Peyer's patch (tissue), 4 donors: ENCODE measurements at regions not wholly inside any gene's neighbourhood (a gene's known extent, or its start where the extent isn't known, plus 50 kb on each side); places are given as distances from the start of the nearest gene placed in this dataset.

Experiments
- DNase-seq, 3 donors: peaks; one replicate each; pipeline ENCODE4 v3.0.0-alpha.2; 2017 to 2019
- H3K27ac ChIP-seq, 4 donors: fragments of 200-600 bp; sonication (generic); one replicate each; pipeline ENCODE4 v1.5.1; 2016 to 2019
- H3K27me3 ChIP-seq, 2 donors: fragments of 200-600 bp; sonication (generic); one replicate each; pipeline ENCODE4 v1.5.1; 2019
- H3K36me3 ChIP-seq, 3 donors: fragments of 200-600 bp; sonication (generic); one replicate each; pipeline ENCODE4 v1.5.1; 2016 to 2019
- H3K4me1 ChIP-seq, 4 donors: fragments of 200-600 bp; sonication (generic); one replicate each; pipeline ENCODE4 v1.5.1; 2016 to 2019
- H3K4me3 ChIP-seq, 4 donors: fragments of 200-600 bp; sonication (generic); 1 replicate in 3 of 4; 2 replicates in 1 of 4; pipeline ENCODE4 v1.5.1; 2016 to 2019; ENCODE audit warnings: mild to moderate bottlenecking in 1 of 4
- H3K9me3 ChIP-seq, 4 donors: fragments of 200-600 bp; sonication (generic); one replicate each; pipeline ENCODE4 v1.5.1; 2016 to 2019; ENCODE audit warnings: mild to moderate bottlenecking in 1 of 4
- CTCF ChIP-seq, 6 experiments: fragments of 450-650 bp in 4 of 6; fragments of 200-600 bp in 2 of 6; sonication (generic) in 1 of 6; IDR thresholded peaks; one replicate each; pipeline ENCODE4 v1.5.1; 2017 to 2019; ENCODE audit warnings: antibody characterized with exemption in 6 of 6, mild to moderate bottlenecking in 3 of 6, moderate library complexity in 1 of 6
- POLR2A ChIP-seq, 2 donors: fragments of 450-650 bp; IDR thresholded peaks; one replicate each; pipeline ENCODE4 v1.5.1; 2017; ENCODE audit warnings: antibody characterized with exemption in 2 of 2, mild to moderate bottlenecking in 2 of 2, moderate library complexity in 2 of 2

- H3K4me3 ChIP-seq = no peak overlapping the region
- DNase-seq = no peak
- TF ChIP-seq CTCF (IDR thresholded peaks at IDR 0.05) (no peak), POLR2A (IDR thresholded peaks at IDR 0.05) (no peak)
- H3K27ac ChIP-seq = no peak overlapping the region
- no peaks in the 10 kb centered on the region for H3K4me1 ChIP-seq
- no peaks in the 10 kb centered on the region for H3K9me3 ChIP-seq
- no peaks in the 10 kb centered on the region for H3K36me3 ChIP-seq
- H3K27me3 ChIP-seq = no peaks in the 10 kb centered on the region
These were observed 112.8 kb downstream of the DSC3 start for GRCh38 chr18:30929718-30930117.

GRCh38 chr18:30929065-30929464, 113.5 kb downstream of the DSC3 start:
- H3K4me1 ChIP-seq = no peaks in the 10 kb centered on the region
- no peak for DNase-seq
- H3K36me3 ChIP-seq = no peaks in the 10 kb centered on the region
- H3K9me3 ChIP-seq = no peaks in the 10 kb centered on the region
- H3K4me3 ChIP-seq = no peak overlapping the region
- H3K27ac ChIP-seq = no peak overlapping the region
- no peaks in the 10 kb centered on the region for H3K27me3 ChIP-seq
- TF ChIP-seq POLR2A (IDR thresholded peaks at IDR 0.05) (no peak), CTCF (IDR thresholded peaks at IDR 0.05) (no peak)

- no peaks in the 10 kb centered on the region for H3K27me3 ChIP-seq
- TF ChIP-seq CTCF (IDR thresholded peaks at IDR 0.05) = no peak
- no peak for TF ChIP-seq POLR2A (IDR thresholded peaks at IDR 0.05)
- H3K36me3 ChIP-seq = no peaks in the 10 kb centered on the region
- no peak overlapping the region for H3K27ac ChIP-seq
- H3K4me1 ChIP-seq = no peaks in the 10 kb centered on the region
- no peaks in the 10 kb centered on the region for H3K9me3 ChIP-seq
- no peak for DNase-seq
- no peak overlapping the region for H3K4me3 ChIP-seq
These were observed 114.9 kb downstream of the DSC3 start for GRCh38 chr18:30927517-30928075.

- Histone ChIP-seq H3K4me1 (no peaks in the 10 kb centered on the region), H3K9me3 (no peaks in the 10 kb centered on the region), H3K4me3 (no peak overlapping the region), H3K27ac (no peak overlapping the region), H3K27me3 (no peaks in the 10 kb centered on the region), H3K36me3 (no peaks in the 10 kb centered on the region)
- TF ChIP-seq POLR2A (IDR thresholded peaks at IDR 0.05) = no peak
- no peak for TF ChIP-seq CTCF (IDR thresholded peaks at IDR 0.05)
- DNase-seq = no peak
These were observed 115.5 kb downstream of the DSC3 start for GRCh38 chr18:30927042-30927441.

- Histone ChIP-seq H3K27ac (no peak overlapping the region), H3K9me3 (no peaks in the 10 kb centered on the region), H3K4me1 (no peaks in the 10 kb centered on the region), H3K36me3 (no peaks in the 10 kb centered on the region), H3K27me3 (no peaks in the 10 kb centered on the region), H3K4me3 (no peak overlapping the region)
- DNase-seq = no peak
- TF ChIP-seq POLR2A (IDR thresholded peaks at IDR 0.05) (no peak), CTCF (IDR thresholded peaks at IDR 0.05) (no peak)
These were observed 116.7 kb downstream of the DSC3 start for GRCh38 chr18:30925795-30926194.

GRCh38 chr18:30920757-30921156, 121.8 kb downstream of the DSC3 start:
- H3K36me3 ChIP-seq = no peaks in the 10 kb centered on the region
- H3K27ac ChIP-seq = no peak overlapping the region
- H3K4me3 ChIP-seq = no peak overlapping the region
- no peaks in the 10 kb centered on the region for H3K9me3 ChIP-seq
- H3K4me1 ChIP-seq = no peaks in the 10 kb centered on the region
- no peak for DNase-seq
- TF ChIP-seq CTCF (IDR thresholded peaks at IDR 0.05) (no peak), POLR2A (IDR thresholded peaks at IDR 0.05) (no peak)
- no peaks in the 10 kb centered on the region for H3K27me3 ChIP-seq
